Endodermal cell (in vitro differentiated cells): ENCODE measurements at regions not wholly inside any gene's neighbourhood (a gene's known extent, or its start where the extent isn't known, plus 50 kb on each side); places are given as distances from the start of the nearest gene placed in this dataset.
"Not testable (repeated sequence)": the region's sequence is repeated elsewhere in the genome, so short reads cannot be mapped to it uniquely, and the experiment has no call there.

ENCODE experiments used
- DNase-seq: peaks from one replicate; pipeline ENCODE4 v3.0.0-alpha.2; 2017
- H3K27ac ChIP-seq: 2 replicates; pipeline ENCODE4 v1.5.1; 2013; ENCODE audit warnings: mild to moderate bottlenecking, low read depth, low read length, moderate library complexity
- H3K27me3 ChIP-seq: 2 replicates; pipeline ENCODE4 v1.6.1; 2013; ENCODE audit warnings: mild to moderate bottlenecking, low read length, moderate library complexity; ENCODE audit not compliant: insufficient read depth, control insufficient read depth, poor library complexity, severe bottlenecking
- H3K36me3 ChIP-seq: 2 replicates; pipeline ENCODE4 v1.7.0; 2013; ENCODE audit warnings: mild to moderate bottlenecking, low read length, moderate library complexity; ENCODE audit not compliant: control insufficient read depth, insufficient read depth
- H3K4me1 ChIP-seq: one replicate; pipeline ENCODE4 v1.7.0; 2013; ENCODE audit warnings: low read length; ENCODE audit not compliant: control insufficient read depth, insufficient read depth
- H3K4me3 ChIP-seq: 2 replicates; pipeline ENCODE4 v1.5.1; 2013; ENCODE audit warnings: mild to moderate bottlenecking, low read length, moderate library complexity
- H3K9ac ChIP-seq: 2 replicates; pipeline ENCODE4 v1.6.1; 2013; ENCODE audit warnings: mild to moderate bottlenecking, low read length, moderate library complexity; ENCODE audit not compliant: poor library complexity, severe bottlenecking; ENCODE audit errors: extremely low read depth
- H3K9me3 ChIP-seq: 2 replicates; pipeline ENCODE4 v1.6.1; 2013; ENCODE audit warnings: mild to moderate bottlenecking, low read length, moderate library complexity; ENCODE audit not compliant: control insufficient read depth
- H3K27ac Mint-ChIP-seq: 2 replicates; pipeline ENCODE4 v1.8.0; 2020; ENCODE audit warnings: mixed read lengths
- H3K27me3 Mint-ChIP-seq: 2 replicates; pipeline ENCODE4 v1.8.0; 2021; ENCODE audit warnings: mild to moderate bottlenecking, mixed read lengths; ENCODE audit not compliant: insufficient read depth
- H3K36me3 Mint-ChIP-seq: 2 replicates; pipeline ENCODE4 v1.8.0; 2020; ENCODE audit warnings: low read depth, mixed read lengths
- H3K4me1 Mint-ChIP-seq: 2 replicates; pipeline ENCODE4 v1.8.0; 2020; ENCODE audit warnings: mixed read lengths
- H3K4me3 Mint-ChIP-seq: 2 replicates; pipeline ENCODE4 v1.8.0; 2020; ENCODE audit warnings: mild to moderate bottlenecking, moderate library complexity, mixed read lengths
- H3K9me3 Mint-ChIP-seq: 2 replicates; pipeline ENCODE4 v1.8.0; 2020; ENCODE audit warnings: mild to moderate bottlenecking, mixed read lengths
- WGBS, 2 experiments: methylation state at CpG; one replicate each; pipeline versions ENCODE4 v1.1.5 to v1.1.7; 2013; ENCODE audit warnings: missing lambda C conversion rate in 2 of 2, mixed read lengths in 1 of 2; ENCODE audit not compliant: insufficient coverage in 1 of 2, insufficient read length in 1 of 2; 5-methylcytosine and 5-hydroxymethylcytosine counted together
- TF ChIP-seq, protein P1 (sequence below): fragments of 200-600 bp; sonication (generic); conservative IDR thresholded peaks from 2 replicates; pipeline ENCODE4 v1.5.0; 2021; ENCODE audit warnings: antibody characterized with exemption, mild to moderate bottlenecking

GRCh38 chr13:89432997-89433396 lies 1761.8 kb downstream of the SLITRK5 start:
- H3K4me1 ChIP-seq: no peaks in the 10 kb centered on the region
- no peak overlapping the region for H3K27ac Mint-ChIP-seq
- no peaks in the 10 kb centered on the region for H3K36me3 ChIP-seq
- no peak overlapping the region for H3K4me3 ChIP-seq
- H3K4me3 Mint-ChIP-seq: no peak overlapping the region
- no peaks in the 10 kb centered on the region for H3K4me1 Mint-ChIP-seq
- no peaks in the 10 kb centered on the region for H3K36me3 Mint-ChIP-seq
- H3K9ac ChIP-seq: no peak overlapping the region
- WGBS, 2 experiments: 90 to 100% methylated on average over 2 of the region's 2 CpGs
- H3K9me3 Mint-ChIP-seq: peaks cover 6% of the 10 kb centered on the region
- H3K27me3 ChIP-seq: no peaks in the 10 kb centered on the region
- TF ChIP-seq, protein P1, sequence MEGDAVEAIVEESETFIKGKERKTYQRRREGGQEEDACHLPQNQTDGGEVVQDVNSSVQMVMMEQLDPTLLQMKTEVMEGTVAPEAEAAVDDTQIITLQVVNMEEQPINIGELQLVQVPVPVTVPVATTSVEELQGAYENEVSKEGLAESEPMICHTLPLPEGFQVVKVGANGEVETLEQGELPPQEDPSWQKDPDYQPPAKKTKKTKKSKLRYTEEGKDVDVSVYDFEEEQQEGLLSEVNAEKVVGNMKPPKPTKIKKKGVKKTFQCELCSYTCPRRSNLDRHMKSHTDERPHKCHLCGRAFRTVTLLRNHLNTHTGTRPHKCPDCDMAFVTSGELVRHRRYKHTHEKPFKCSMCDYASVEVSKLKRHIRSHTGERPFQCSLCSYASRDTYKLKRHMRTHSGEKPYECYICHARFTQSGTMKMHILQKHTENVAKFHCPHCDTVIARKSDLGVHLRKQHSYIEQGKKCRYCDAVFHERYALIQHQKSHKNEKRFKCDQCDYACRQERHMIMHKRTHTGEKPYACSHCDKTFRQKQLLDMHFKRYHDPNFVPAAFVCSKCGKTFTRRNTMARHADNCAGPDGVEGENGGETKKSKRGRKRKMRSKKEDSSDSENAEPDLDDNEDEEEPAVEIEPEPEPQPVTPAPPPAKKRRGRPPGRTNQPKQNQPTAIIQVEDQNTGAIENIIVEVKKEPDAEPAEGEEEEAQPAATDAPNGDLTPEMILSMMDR: no peak
- H3K27me3 Mint-ChIP-seq: no peaks in the 10 kb centered on the region
- H3K9me3 ChIP-seq: no peaks in the 10 kb centered on the region
- H3K27ac ChIP-seq: no peak overlapping the region
- DNase-seq: no peak

DNA sequence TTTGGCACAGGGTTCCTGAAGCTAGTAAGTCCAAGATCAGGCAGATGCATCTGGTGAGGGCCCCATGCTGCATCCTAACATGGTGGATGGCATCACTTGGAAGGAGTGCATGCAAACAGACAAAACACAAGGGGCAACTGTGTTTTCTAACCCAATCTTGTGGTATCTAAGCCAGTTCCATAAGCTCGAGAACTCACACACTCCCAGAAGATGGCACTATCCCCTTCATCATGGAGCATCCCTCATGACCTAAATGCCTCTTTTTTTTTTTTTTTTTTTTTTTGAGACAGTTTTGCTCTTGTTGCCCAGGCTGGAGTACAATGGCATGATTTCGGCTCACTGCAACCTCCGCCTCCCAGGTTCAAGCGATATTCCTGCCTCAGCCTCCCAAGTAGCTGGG lies 1763.5 kb downstream of the SLITRK5 start:
- not testable (repeated sequence) for H3K27ac ChIP-seq, DNase-seq, H3K4me1 ChIP-seq, H3K9me3 ChIP-seq, H3K27me3 ChIP-seq, H3K27ac Mint-ChIP-seq, H3K36me3 Mint-ChIP-seq, H3K36me3 ChIP-seq, H3K9ac ChIP-seq, H3K9me3 Mint-ChIP-seq, H3K4me3 Mint-ChIP-seq, H3K4me1 Mint-ChIP-seq, H3K27me3 Mint-ChIP-seq, H3K4me3 ChIP-seq
- 77 to 89% methylated on average over 3 to 4 of the region's 4 CpGs for WGBS, 2 experiments
- TF ChIP-seq, protein P1: peak; percentile 51

GRCh38 chr13:89454681-89455080 lies 1783.5 kb downstream of the SLITRK5 start:
- H3K27me3 Mint-ChIP-seq: no peaks in the 10 kb centered on the region
- H3K36me3 Mint-ChIP-seq: no peaks in the 10 kb centered on the region
- H3K27ac ChIP-seq: no peak overlapping the region
- H3K4me3 ChIP-seq: no peak overlapping the region
- DNase-seq: no peak
- no peaks in the 10 kb centered on the region for H3K9me3 ChIP-seq
- no peaks in the 10 kb centered on the region for H3K4me1 ChIP-seq
- no peak overlapping the region for H3K9ac ChIP-seq
- WGBS, 2 experiments: 89 to 94% methylated on average over 1 of the region's 2 CpGs
- no peak overlapping the region for H3K27ac Mint-ChIP-seq
- no peak overlapping the region for H3K4me3 Mint-ChIP-seq
- TF ChIP-seq, protein P1: no peak
- no peaks in the 10 kb centered on the region for H3K9me3 Mint-ChIP-seq
- H3K36me3 ChIP-seq: no peaks in the 10 kb centered on the region
- no peaks in the 10 kb centered on the region for H3K27me3 ChIP-seq
- H3K4me1 Mint-ChIP-seq: no peaks in the 10 kb centered on the region
